ENCODE measurements at regions not wholly inside any gene's neighbourhood (a gene's known extent, or its start where the extent isn't known, plus 50 kb on each side); places are given as distances from the start of the nearest gene placed in this dataset.
A peak's percentile ranks its signal among the peaks of the same experiment; 100 is the strongest.
"Not testable (repeated sequence)": the region's sequence is repeated elsewhere in the genome, so short reads cannot be mapped to it uniquely, and the experiment has no call there.

- Histone ChIP-seq H3K27me3 (ENCODE audit: control insufficient read depth, insufficient read depth, low read length) (peaks cover 37% of the 10 kb centered on the region), H3K4me3 (ENCODE audit: low read depth, low read length) (no peak overlapping the region), H3K9ac (ENCODE audit: low read length) (no peak overlapping the region), H3K27ac (ENCODE audit: low read depth, low read length) (no peak overlapping the region), H3K4me1 (ENCODE audit: control insufficient read depth, insufficient read depth, low read length) (0 out of 2 replicates have a peak, but pooled peaks cover 5% of the 10 kb centered on the region), H3K36me3 (ENCODE audit: control insufficient read depth, insufficient read depth, low read length) (no peaks in the 10 kb centered on the region), H3K9me3 (ENCODE audit: control insufficient read depth, insufficient read depth, low read depth, low read length) (peaks cover 17% of the 10 kb centered on the region)
Measured at GRCh38 chr17:77527409-77527808, 386.6 kb downstream of the SEC14L1 start.

GRCh38 chr17:77527836-77528505 lies 387.2 kb downstream of the SEC14L1 start:
- Histone ChIP-seq H3K4me1 (ENCODE audit: control insufficient read depth, insufficient read depth, low read length) (0 out of 2 replicates have a peak, but pooled peaks cover 5% of the 10 kb centered on the region), H3K9ac (ENCODE audit: low read length) (peak overlapping the region; percentile 45), H3K4me3 (ENCODE audit: low read depth, low read length) (peak overlapping the region; percentile 65), H3K27ac (ENCODE audit: low read depth, low read length) (no peak overlapping the region), H3K27me3 (ENCODE audit: control insufficient read depth, insufficient read depth, low read length) (peaks cover 37% of the 10 kb centered on the region), H3K9me3 (ENCODE audit: control insufficient read depth, insufficient read depth, low read depth, low read length) (peaks cover 17% of the 10 kb centered on the region), H3K36me3 (ENCODE audit: control insufficient read depth, insufficient read depth, low read length) (no peaks in the 10 kb centered on the region)

DNA sequence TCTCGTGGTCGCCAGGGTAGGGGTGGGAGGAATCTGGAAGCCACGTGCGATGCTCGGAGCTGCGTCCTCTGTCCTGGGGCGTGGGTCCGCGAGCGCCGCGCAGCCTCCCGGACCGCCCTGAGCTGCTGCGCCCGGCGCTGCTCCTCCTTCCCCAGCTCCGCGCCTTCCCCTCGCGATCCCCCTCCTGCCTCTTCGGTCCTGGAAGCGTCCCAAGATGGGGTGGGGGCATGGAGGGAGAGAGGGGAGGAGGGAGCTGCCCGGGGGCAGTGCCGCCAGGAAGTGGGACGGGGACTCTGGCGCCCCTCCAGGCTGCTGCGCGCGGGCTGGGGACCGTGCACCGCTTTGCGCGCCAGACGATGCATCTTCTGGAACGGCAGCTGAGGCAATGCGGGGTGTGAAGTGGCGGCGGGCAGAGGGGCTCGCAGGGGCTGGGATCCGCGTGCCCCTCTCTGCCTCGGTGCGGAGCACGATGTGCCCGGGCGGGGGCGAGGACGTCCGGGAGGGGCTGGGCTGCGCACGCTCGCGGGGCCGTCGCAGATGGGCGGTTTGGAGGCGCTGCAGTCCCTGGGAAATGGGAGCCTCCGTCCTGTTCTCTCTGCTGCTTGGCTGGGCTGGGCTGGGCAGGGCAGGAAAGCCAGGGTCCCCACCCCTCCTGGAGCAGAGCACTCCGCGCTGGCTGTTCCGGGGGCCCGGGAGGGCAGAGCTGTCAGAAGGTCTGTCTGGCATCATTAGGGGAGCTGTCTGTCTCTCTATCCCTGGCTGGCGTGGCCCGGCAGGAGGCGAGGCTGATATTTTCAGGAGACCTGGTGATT lies 388.0 kb downstream of the SEC14L1 start:
- Histone ChIP-seq H3K4me1 (ENCODE audit: control insufficient read depth, insufficient read depth, low read length) (0 out of 2 replicates have a peak, but pooled peaks cover 5% of the 10 kb centered on the region), H3K27ac (ENCODE audit: low read depth, low read length) (no peak overlapping the region), H3K36me3 (ENCODE audit: control insufficient read depth, insufficient read depth, low read length) (no peaks in the 10 kb centered on the region), H3K27me3 (ENCODE audit: control insufficient read depth, insufficient read depth, low read length) (peaks cover 37% of the 10 kb centered on the region), H3K9ac (ENCODE audit: low read length) (peak overlapping the region; percentile 45), H3K4me3 (ENCODE audit: low read depth, low read length) (peak overlapping the region; percentile 65), H3K9me3 (ENCODE audit: control insufficient read depth, insufficient read depth, low read depth, low read length) (peaks cover 18% of the 10 kb centered on the region)

GRCh38 chr17:77529328-77529650 lies 388.5 kb downstream of the SEC14L1 start:
- peak overlapping the region; percentile 65 for H3K4me3 ChIP-seq (ENCODE audit: low read depth, low read length)
- peaks cover 23% of the 10 kb centered on the region for H3K9me3 ChIP-seq (ENCODE audit: control insufficient read depth, insufficient read depth, low read depth, low read length)
- H3K9ac ChIP-seq (ENCODE audit: low read length), result no peak overlapping the region
- peaks cover 37% of the 10 kb centered on the region for H3K27me3 ChIP-seq (ENCODE audit: control insufficient read depth, insufficient read depth, low read length)
- no peaks in the 10 kb centered on the region for H3K36me3 ChIP-seq (ENCODE audit: control insufficient read depth, insufficient read depth, low read length)
- H3K27ac ChIP-seq (ENCODE audit: low read depth, low read length), result no peak overlapping the region
- 0 out of 2 replicates have a peak, but pooled peaks cover 5% of the 10 kb centered on the region for H3K4me1 ChIP-seq (ENCODE audit: control insufficient read depth, insufficient read depth, low read length)

DNA sequence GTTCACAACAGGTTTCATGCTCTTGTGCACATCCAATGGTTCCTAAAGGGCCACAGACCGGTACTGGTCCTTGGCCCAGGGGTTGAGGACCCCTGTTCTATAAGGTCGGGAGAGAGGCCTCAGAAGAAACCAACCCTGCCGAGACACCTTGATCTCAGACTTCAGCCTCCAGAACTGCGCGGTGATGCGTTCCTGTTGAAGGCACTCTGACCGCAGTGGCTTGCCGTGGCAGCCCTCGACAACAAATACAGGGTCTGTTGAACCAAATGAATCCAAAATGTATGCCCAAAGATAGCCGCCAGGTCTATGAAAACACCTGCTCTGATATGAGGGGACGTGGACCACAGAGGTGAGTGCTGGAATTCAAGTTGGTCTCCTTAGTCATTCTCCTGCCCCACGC lies 389.8 kb downstream of the SEC14L1 start:
- no peak overlapping the region for H3K27ac ChIP-seq (ENCODE audit: low read depth, low read length)
- 0 out of 2 replicates have a peak, but pooled peaks cover 5% of the 10 kb centered on the region for H3K4me1 ChIP-seq (ENCODE audit: control insufficient read depth, insufficient read depth, low read length)
- no peak overlapping the region for H3K9ac ChIP-seq (ENCODE audit: low read length)
- no peak overlapping the region for H3K4me3 ChIP-seq (ENCODE audit: low read depth, low read length)
- no peaks in the 10 kb centered on the region for H3K36me3 ChIP-seq (ENCODE audit: control insufficient read depth, insufficient read depth, low read length)
- peaks cover 22% of the 10 kb centered on the region for H3K9me3 ChIP-seq (ENCODE audit: control insufficient read depth, insufficient read depth, low read depth, low read length)
- H3K27me3 ChIP-seq (ENCODE audit: control insufficient read depth, insufficient read depth, low read length), result peaks cover 37% of the 10 kb centered on the region

- no peaks in the 10 kb centered on the region for H3K36me3 ChIP-seq (ENCODE audit: control insufficient read depth, insufficient read depth, low read length)
- peaks cover 37% of the 10 kb centered on the region for H3K27me3 ChIP-seq (ENCODE audit: control insufficient read depth, insufficient read depth, low read length)
- no peak overlapping the region for H3K4me3 ChIP-seq (ENCODE audit: low read depth, low read length)
- no peak overlapping the region for H3K9ac ChIP-seq (ENCODE audit: low read length)
- H3K9me3 ChIP-seq (ENCODE audit: control insufficient read depth, insufficient read depth, low read depth, low read length), result peaks cover 20% of the 10 kb centered on the region
- 0 out of 2 replicates have a peak, but pooled peaks cover 5% of the 10 kb centered on the region for H3K4me1 ChIP-seq (ENCODE audit: control insufficient read depth, insufficient read depth, low read length)
- no peak overlapping the region for H3K27ac ChIP-seq (ENCODE audit: low read depth, low read length)
Measured at GRCh38 chr17:77531002-77531401, 390.2 kb downstream of the SEC14L1 start.

DNA sequence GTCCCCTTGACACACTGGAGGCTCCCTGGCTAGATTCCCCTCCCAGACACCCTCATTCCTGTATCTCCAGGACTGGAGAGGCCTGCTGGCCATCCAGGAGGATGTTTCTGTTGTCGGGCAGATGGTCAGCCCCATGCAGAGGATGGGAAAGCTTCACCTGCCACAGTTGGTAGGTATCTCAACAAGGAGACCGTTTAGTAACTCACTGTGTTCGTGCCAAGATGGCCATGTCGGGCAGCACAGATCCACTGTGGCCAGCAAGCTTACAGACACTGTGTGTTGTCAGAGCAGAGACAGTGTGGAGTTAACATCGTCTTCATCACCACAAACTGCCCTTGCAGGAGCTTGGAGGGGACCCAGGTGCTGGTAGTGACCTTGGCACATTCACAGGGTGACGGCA lies 390.9 kb downstream of the SEC14L1 start:
- H3K36me3 ChIP-seq (ENCODE audit: control insufficient read depth, insufficient read depth, low read length), result no peaks in the 10 kb centered on the region

GRCh38 chr17:77533697-77534096 lies 392.9 kb downstream of the SEC14L1 start:
- H3K4me1 ChIP-seq (ENCODE audit: control insufficient read depth, insufficient read depth, low read length); H3K9ac ChIP-seq (ENCODE audit: low read length); H3K27ac ChIP-seq (ENCODE audit: low read depth, low read length); H3K36me3 ChIP-seq (ENCODE audit: control insufficient read depth, insufficient read depth, low read length); H3K4me3 ChIP-seq (ENCODE audit: low read depth, low read length): not testable (repeated sequence)
- Histone ChIP-seq H3K9me3 (ENCODE audit: control insufficient read depth, insufficient read depth, low read depth, low read length) (peaks cover 12% of the 10 kb centered on the region), H3K27me3 (ENCODE audit: control insufficient read depth, insufficient read depth, low read length) (peaks cover 20% of the 10 kb centered on the region)

More for the DNA sequence above, 390.9 kb downstream of the SEC14L1 start:
- H3K4me3 ChIP-seq (ENCODE audit: low read depth, low read length), result no peak overlapping the region
- peaks cover 37% of the 10 kb centered on the region for H3K27me3 ChIP-seq (ENCODE audit: control insufficient read depth, insufficient read depth, low read length)
- no peak overlapping the region for H3K9ac ChIP-seq (ENCODE audit: low read length)
- H3K27ac ChIP-seq (ENCODE audit: low read depth, low read length), result no peak overlapping the region
- 0 out of 2 replicates have a peak, but pooled peaks cover 5% of the 10 kb centered on the region for H3K4me1 ChIP-seq (ENCODE audit: control insufficient read depth, insufficient read depth, low read length)
- peaks cover 15% of the 10 kb centered on the region for H3K9me3 ChIP-seq (ENCODE audit: control insufficient read depth, insufficient read depth, low read depth, low read length)

DNA sequence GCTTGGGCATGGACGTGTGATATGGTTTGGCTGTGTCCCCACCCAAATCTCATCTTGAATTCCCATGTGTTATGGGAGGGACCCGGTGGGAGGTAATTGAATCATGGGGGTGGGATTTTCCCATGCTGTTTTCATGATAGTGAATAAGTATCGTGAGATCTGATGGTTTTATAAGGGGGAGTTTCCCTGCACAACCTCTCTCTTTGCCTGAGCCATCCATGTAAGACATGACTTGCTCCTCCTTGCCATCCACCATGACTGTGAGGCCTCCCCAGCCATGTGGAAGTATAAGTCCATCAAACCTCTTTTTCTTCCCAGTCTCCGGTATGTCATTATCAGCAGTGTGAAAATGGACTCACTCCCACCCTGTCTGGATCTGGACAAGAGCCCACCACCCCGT lies 393.4 kb downstream of the SEC14L1 start:
- Histone ChIP-seq H3K36me3 (ENCODE audit: control insufficient read depth, insufficient read depth, low read length) (no peaks in the 10 kb centered on the region), H3K27me3 (ENCODE audit: control insufficient read depth, insufficient read depth, low read length) (peaks cover 15% of the 10 kb centered on the region), H3K4me1 (ENCODE audit: control insufficient read depth, insufficient read depth, low read length) (0 out of 2 replicates have a peak, but pooled peaks cover 5% of the 10 kb centered on the region), H3K9ac (ENCODE audit: low read length) (no peak overlapping the region), H3K27ac (ENCODE audit: low read depth, low read length) (no peak overlapping the region), H3K9me3 (ENCODE audit: control insufficient read depth, insufficient read depth, low read depth, low read length) (peaks cover 12% of the 10 kb centered on the region), H3K4me3 (ENCODE audit: low read depth, low read length) (no peak overlapping the region)

GRCh38 chr17:77535435-77535834 lies 394.7 kb downstream of the SEC14L1 start:
- Histone ChIP-seq H3K4me1 (ENCODE audit: control insufficient read depth, insufficient read depth, low read length) (peaks cover 3% of the 10 kb centered on the region), H3K27me3 (ENCODE audit: control insufficient read depth, insufficient read depth, low read length) (peaks cover 11% of the 10 kb centered on the region), H3K27ac (ENCODE audit: low read depth, low read length) (no peak overlapping the region), H3K36me3 (ENCODE audit: control insufficient read depth, insufficient read depth, low read length) (no peaks in the 10 kb centered on the region), H3K4me3 (ENCODE audit: low read depth, low read length) (no peak overlapping the region), H3K9ac (ENCODE audit: low read length) (no peak overlapping the region), H3K9me3 (ENCODE audit: control insufficient read depth, insufficient read depth, low read depth, low read length) (peaks cover 12% of the 10 kb centered on the region)

DNA sequence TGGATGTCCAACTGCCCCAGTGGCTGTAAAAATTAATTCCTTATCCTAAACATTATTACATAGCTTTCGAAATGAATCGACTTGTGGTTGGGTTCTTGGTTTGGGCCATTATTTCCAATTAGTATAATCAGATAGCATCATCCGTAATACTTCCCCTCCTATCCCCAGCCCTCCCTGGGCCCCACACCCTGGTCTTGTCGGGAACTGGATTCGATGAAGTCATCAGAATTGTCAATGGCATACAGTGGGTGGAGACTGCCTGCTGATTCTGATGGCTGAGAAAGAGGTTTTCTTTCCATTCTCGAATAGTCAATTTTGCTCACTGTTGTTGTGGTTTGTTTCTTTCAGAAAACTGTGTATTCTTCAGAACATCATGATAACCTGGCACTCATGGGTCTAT lies 395.1 kb downstream of the SEC14L1 start:
- H3K4me3 ChIP-seq (ENCODE audit: low read depth, low read length), result no peak overlapping the region
- no peak overlapping the region for H3K9ac ChIP-seq (ENCODE audit: low read length)
- no peak overlapping the region for H3K27ac ChIP-seq (ENCODE audit: low read depth, low read length)
- peaks cover 7% of the 10 kb centered on the region for H3K4me1 ChIP-seq (ENCODE audit: control insufficient read depth, insufficient read depth, low read length)
- H3K27me3 ChIP-seq (ENCODE audit: control insufficient read depth, insufficient read depth, low read length), result peaks cover 12% of the 10 kb centered on the region
- H3K9me3 ChIP-seq (ENCODE audit: control insufficient read depth, insufficient read depth, low read depth, low read length), result peaks cover 12% of the 10 kb centered on the region
- H3K36me3 ChIP-seq (ENCODE audit: control insufficient read depth, insufficient read depth, low read length), result no peaks in the 10 kb centered on the region
